Nephron progenitor cell (in vitro differentiated cells): ENCODE measurements at regions not wholly inside any gene's neighbourhood (a gene's known extent, or its start where the extent isn't known, plus 50 kb on each side); places are given as distances from the start of the nearest gene placed in this dataset.

Source experiments
- DNase-seq: peaks from one replicate; pipeline ENCODE4 v3.0.0; 2021
- H3K27ac Mint-ChIP-seq: 2 replicates; pipeline ENCODE4 v1.8.0; 2021; ENCODE audit warnings: mild to moderate bottlenecking, moderate library complexity, mixed read lengths
- H3K27me3 Mint-ChIP-seq: 2 replicates; pipeline ENCODE4 v1.8.0; 2021; ENCODE audit warnings: mild to moderate bottlenecking, low read depth, mixed read lengths; ENCODE audit not compliant: poor library complexity
- H3K36me3 Mint-ChIP-seq: 2 replicates; pipeline ENCODE4 v1.8.0; 2021; ENCODE audit warnings: low read depth, mixed read lengths
- H3K4me1 Mint-ChIP-seq: 2 replicates; pipeline ENCODE4 v1.8.0; 2021; ENCODE audit warnings: mixed read lengths
- H3K4me3 Mint-ChIP-seq: 2 replicates; pipeline ENCODE4 v1.8.0; 2021; ENCODE audit warnings: mild to moderate bottlenecking, moderate library complexity, mixed read lengths
- H3K9me3 Mint-ChIP-seq: 2 replicates; pipeline ENCODE4 v1.8.0; 2021; ENCODE audit warnings: mild to moderate bottlenecking, moderate library complexity, mixed read lengths
- CTCF ChIP-seq: fragments of 200-600 bp; sonication (generic); IDR thresholded peaks from 2 replicates; pipeline ENCODE4 v1.5.0; 2021; ENCODE audit warnings: antibody characterized with exemption

GRCh38 chr2:126771094-126771493 lies 115.1 kb downstream of the GYPC start:
- TF ChIP-seq CTCF = no peak
- H3K27me3 Mint-ChIP-seq = peaks cover 39% of the 10 kb centered on the region

GRCh38 chr2:126771501-126772195 lies 115.7 kb downstream of the GYPC start:
- no peak for DNase-seq
- TF ChIP-seq CTCF = no peak
- Mint-ChIP-seq H3K27ac (no peak overlapping the region), H3K27me3 (peaks cover 36% of the 10 kb centered on the region), H3K4me3 (no peak overlapping the region), H3K9me3 (no peaks in the 10 kb centered on the region), H3K36me3 (no peaks in the 10 kb centered on the region), H3K4me1 (peaks cover 21% of the 10 kb centered on the region)

More at GRCh38 chr2:126771094-126771493, 115.1 kb downstream of the GYPC start:
- Mint-ChIP-seq H3K4me3 (no peak overlapping the region), H3K4me1 (peaks cover 20% of the 10 kb centered on the region), H3K36me3 (no peaks in the 10 kb centered on the region), H3K27ac (no peak overlapping the region), H3K9me3 (no peaks in the 10 kb centered on the region)
- DNase-seq = no peak

DNA sequence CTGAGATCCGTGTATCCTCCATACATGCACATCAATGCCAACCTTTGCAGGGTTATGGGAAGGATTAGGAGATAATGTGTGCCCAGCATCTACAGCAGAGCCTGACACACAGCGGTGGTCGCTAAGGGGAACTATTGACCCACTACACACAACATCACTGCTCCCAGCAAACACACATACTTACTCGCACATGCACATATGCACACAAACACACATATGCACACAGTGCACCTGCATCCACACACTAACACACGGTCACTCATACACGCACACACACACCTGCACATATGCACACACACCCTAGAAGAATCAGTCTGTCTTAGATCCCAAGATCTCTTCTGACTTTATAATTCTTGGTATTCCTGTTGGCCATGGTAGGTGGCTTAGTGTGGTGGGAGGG lies 118.3 kb downstream of the GYPC start:
- Mint-ChIP-seq H3K36me3 (no peaks in the 10 kb centered on the region), H3K27ac (no peak overlapping the region), H3K9me3 (no peaks in the 10 kb centered on the region), H3K4me1 (peaks cover 40% of the 10 kb centered on the region), H3K27me3 (peaks cover 31% of the 10 kb centered on the region), H3K4me3 (no peak overlapping the region)
- no peak for DNase-seq
- TF ChIP-seq CTCF = no peak

- no peak overlapping the region for H3K27ac Mint-ChIP-seq
- no peak for DNase-seq
- H3K27me3 Mint-ChIP-seq = peaks cover 27% of the 10 kb centered on the region
- no peaks in the 10 kb centered on the region for H3K36me3 Mint-ChIP-seq
- no peak for TF ChIP-seq CTCF
- H3K4me1 Mint-ChIP-seq = peaks cover 40% of the 10 kb centered on the region
- H3K4me3 Mint-ChIP-seq = no peak overlapping the region
- no peaks in the 10 kb centered on the region for H3K9me3 Mint-ChIP-seq
Observed at GRCh38 chr2:126774761-126775160, 118.8 kb downstream of the GYPC start.

GRCh38 chr2:126775300-126775985 lies 119.5 kb downstream of the GYPC start:
- Mint-ChIP-seq H3K36me3 (no peaks in the 10 kb centered on the region), H3K27ac (no peak overlapping the region), H3K9me3 (no peaks in the 10 kb centered on the region), H3K4me3 (peak overlapping the region; percentile 92), H3K27me3 (peaks cover 27% of the 10 kb centered on the region), H3K4me1 (peaks cover 37% of the 10 kb centered on the region)
- no peak for TF ChIP-seq CTCF
- no peak for DNase-seq

GRCh38 chr2:126776255-126776654 lies 120.3 kb downstream of the GYPC start:
- Mint-ChIP-seq H3K9me3 (no peaks in the 10 kb centered on the region), H3K27me3 (peaks cover 30% of the 10 kb centered on the region), H3K4me1 (peaks cover 30% of the 10 kb centered on the region), H3K27ac (no peak overlapping the region), H3K4me3 (peak overlapping the region; percentile 92), H3K36me3 (no peaks in the 10 kb centered on the region)
- TF ChIP-seq CTCF = no peak
- DNase-seq = no peak
